Muscle layer of colon (tissue), 2 donors: ENCODE measurements at regions not wholly inside any gene's neighbourhood (a gene's known extent, or its start where the extent isn't known, plus 50 kb on each side); places are given as distances from the start of the nearest gene placed in this dataset.

Experiments used
- H3K27ac ChIP-seq: one replicate; pipeline ENCODE4 v1.7.0; 2013; ENCODE audit warnings: low read depth, mild to moderate bottlenecking, low read length, moderate library complexity
- H3K27me3 ChIP-seq, 2 donors: one replicate each; pipeline ENCODE4 v1.7.0; 2013; ENCODE audit warnings: low read length in 2 of 2, mild to moderate bottlenecking in 2 of 2; ENCODE audit not compliant: insufficient read depth in 2 of 2, control insufficient read depth in 1 of 2
- H3K36me3 ChIP-seq: one replicate; pipeline ENCODE4 v1.7.0; 2013; ENCODE audit warnings: mild to moderate bottlenecking, low read length; ENCODE audit not compliant: insufficient read depth
- H3K4me1 ChIP-seq: one replicate; pipeline ENCODE4 v1.7.0; 2013; ENCODE audit warnings: mild to moderate bottlenecking, low read length; ENCODE audit not compliant: insufficient read depth
- H3K4me3 ChIP-seq, 2 donors: one replicate each; pipeline ENCODE4 v1.7.0; 2013; ENCODE audit warnings: low read length in 2 of 2, low read depth in 1 of 2, mild to moderate bottlenecking in 1 of 2, moderate library complexity in 1 of 2
- H3K9ac ChIP-seq: one replicate; pipeline ENCODE4 v1.7.0; 2013; ENCODE audit warnings: low read length
- H3K9me3 ChIP-seq: one replicate; pipeline ENCODE4 v1.7.0; 2013; ENCODE audit warnings: mild to moderate bottlenecking, low read length
- donor health status: abdominal sarcoma.
- donor health status: Adenocarcinoma of cecum.

GRCh38 chr20:59466107-59466815, 138.1 kb upstream of the PHACTR3 start:
- Histone ChIP-seq H3K27ac (no peak overlapping the region), H3K27me3 (no peaks in the 10 kb centered on the region), H3K4me3 (no peak overlapping the region), H3K36me3 (no peaks in the 10 kb centered on the region), H3K9ac (no peak overlapping the region), H3K9me3 (no peaks in the 10 kb centered on the region), H3K4me1 (no peaks in the 10 kb centered on the region)

GRCh38 chr20:59468831-59469230, 135.5 kb upstream of the PHACTR3 start:
- no peaks in the 10 kb centered on the region for H3K4me1 ChIP-seq

GRCh38 chr20:59469267-59470252, 134.8 kb upstream of the PHACTR3 start:
- H3K27ac ChIP-seq = no peak overlapping the region
- H3K4me1 ChIP-seq = no peaks in the 10 kb centered on the region
- H3K9me3 ChIP-seq = no peaks in the 10 kb centered on the region
- H3K9ac ChIP-seq = no peak overlapping the region
- H3K4me3 ChIP-seq = no peak overlapping the region
- no peaks in the 10 kb centered on the region for H3K27me3 ChIP-seq
- no peaks in the 10 kb centered on the region for H3K36me3 ChIP-seq

More at GRCh38 chr20:59468831-59469230, 135.5 kb upstream of the PHACTR3 start:
- Histone ChIP-seq H3K27ac (no peak overlapping the region), H3K9ac (no peak overlapping the region), H3K27me3 (no peaks in the 10 kb centered on the region), H3K4me3 (no peak overlapping the region), H3K36me3 (no peaks in the 10 kb centered on the region), H3K9me3 (no peaks in the 10 kb centered on the region)

- no peaks in the 10 kb centered on the region for H3K9me3 ChIP-seq
- no peak overlapping the region for H3K4me3 ChIP-seq
- H3K27ac ChIP-seq = no peak overlapping the region
- no peaks in the 10 kb centered on the region for H3K4me1 ChIP-seq
- H3K36me3 ChIP-seq = no peaks in the 10 kb centered on the region
- no peak overlapping the region for H3K9ac ChIP-seq
- no peaks in the 10 kb centered on the region for H3K27me3 ChIP-seq
Measured at GRCh38 chr20:59470521-59470920, 133.8 kb upstream of the PHACTR3 start.

- Histone ChIP-seq H3K9ac (no peak overlapping the region), H3K4me3 (no peak overlapping the region), H3K9me3 (no peaks in the 10 kb centered on the region), H3K36me3 (no peaks in the 10 kb centered on the region), H3K4me1 (no peaks in the 10 kb centered on the region), H3K27me3 (no peaks in the 10 kb centered on the region), H3K27ac (no peak overlapping the region)
Measured at GRCh38 chr20:59471653-59472421, 132.5 kb upstream of the PHACTR3 start.

GRCh38 chr20:59473742-59474141, 130.6 kb upstream of the PHACTR3 start:
- Histone ChIP-seq H3K36me3 (no peaks in the 10 kb centered on the region), H3K4me1 (no peaks in the 10 kb centered on the region), H3K4me3 (no peak overlapping the region), H3K9ac (no peak overlapping the region), H3K9me3 (no peaks in the 10 kb centered on the region), H3K27ac (no peak overlapping the region), H3K27me3 (no peaks in the 10 kb centered on the region)

- Histone ChIP-seq H3K27ac (no peak overlapping the region), H3K4me1 (no peaks in the 10 kb centered on the region), H3K36me3 (no peaks in the 10 kb centered on the region), H3K27me3 (no peaks in the 10 kb centered on the region), H3K9me3 (no peaks in the 10 kb centered on the region), H3K4me3 (no peak overlapping the region), H3K9ac (no peak overlapping the region)
Measured at GRCh38 chr20:59481067-59481466, 123.3 kb upstream of the PHACTR3 start.

GRCh38 chr20:59481477-59482018, 122.8 kb upstream of the PHACTR3 start:
- H3K9ac ChIP-seq = no peak overlapping the region
- no peaks in the 10 kb centered on the region for H3K4me1 ChIP-seq
- H3K27ac ChIP-seq = no peak overlapping the region
- no peaks in the 10 kb centered on the region for H3K36me3 ChIP-seq
- no peaks in the 10 kb centered on the region for H3K9me3 ChIP-seq
- no peaks in the 10 kb centered on the region for H3K27me3 ChIP-seq
- no peak overlapping the region for H3K4me3 ChIP-seq

- H3K4me3 ChIP-seq = no peak overlapping the region
- no peak overlapping the region for H3K9ac ChIP-seq
- no peaks in the 10 kb centered on the region for H3K27me3 ChIP-seq
- no peaks in the 10 kb centered on the region for H3K4me1 ChIP-seq
- H3K27ac ChIP-seq = no peak overlapping the region
- H3K36me3 ChIP-seq = no peaks in the 10 kb centered on the region
- no peaks in the 10 kb centered on the region for H3K9me3 ChIP-seq
Measured at GRCh38 chr20:59482351-59483187, 121.8 kb upstream of the PHACTR3 start.

GRCh38 chr20:59483481-59483880, 120.9 kb upstream of the PHACTR3 start:
- Histone ChIP-seq H3K4me3 (no peak overlapping the region), H3K9ac (no peak overlapping the region), H3K36me3 (no peaks in the 10 kb centered on the region), H3K27me3 (no peaks in the 10 kb centered on the region), H3K9me3 (no peaks in the 10 kb centered on the region), H3K4me1 (no peaks in the 10 kb centered on the region), H3K27ac (no peak overlapping the region)
